22Rv1 (cell line): ENCODE measurements at regions not wholly inside any gene's neighbourhood (a gene's known extent, or its start where the extent isn't known, plus 50 kb on each side); places are given as distances from the start of the nearest gene placed in this dataset.

Experiments
- H3K27ac ChIP-seq: fragments of 450-650 bp; 2 replicates; pipeline ENCODE4 v1.5.1; 2017
- CTCF ChIP-seq: fragments of 450-650 bp; IDR thresholded peaks from 2 replicates; pipeline ENCODE4 v1.5.1; 2017; ENCODE audit warnings: mild to moderate bottlenecking
- ZFX ChIP-seq: fragments of 450-650 bp; IDR thresholded peaks from 2 replicates; pipeline ENCODE4 v1.6.1; 2017; ENCODE audit warnings: antibody characterized with exemption, borderline replicate concordance

GRCh38 chr6:21891080-21891479 is 297.5 kb downstream of the SOX4 start:
- no peak for TF ChIP-seq CTCF
- TF ChIP-seq ZFX: no peak
- H3K27ac ChIP-seq: no peak overlapping the region

GRCh38 chr6:21893793-21894192 is 300.2 kb downstream of the SOX4 start:
- TF ChIP-seq ZFX (no peak), CTCF (no peak)
- no peak overlapping the region for H3K27ac ChIP-seq

- H3K27ac ChIP-seq: no peak overlapping the region
- no peak for TF ChIP-seq ZFX
Measured at GRCh38 chr6:21895555-21895954, 302.0 kb downstream of the SOX4 start.

- TF ChIP-seq CTCF: no peak
- no peak for TF ChIP-seq ZFX
- H3K27ac ChIP-seq: no peak overlapping the region
Measured at GRCh38 chr6:21898107-21898796, 304.7 kb downstream of the SOX4 start.

GRCh38 chr6:21899708-21900107 is 306.2 kb downstream of the SOX4 start:
- no peak overlapping the region for H3K27ac ChIP-seq
- TF ChIP-seq ZFX: no peak

- no peak for TF ChIP-seq CTCF
- TF ChIP-seq ZFX: no peak
Measured at GRCh38 chr6:21900730-21901129, 307.2 kb downstream of the SOX4 start.

GRCh38 chr6:21902628-21903169 is 309.1 kb downstream of the SOX4 start:
- TF ChIP-seq ZFX: no peak
- TF ChIP-seq CTCF: no peak

More at GRCh38 chr6:21900730-21901129, 307.2 kb downstream of the SOX4 start:
- no peak overlapping the region for H3K27ac ChIP-seq

GRCh38 chr6:21905531-21905930 is 312.0 kb downstream of the SOX4 start:
- TF ChIP-seq ZFX: no peak
- TF ChIP-seq CTCF: no peak
- H3K27ac ChIP-seq: no peak overlapping the region

More at GRCh38 chr6:21902628-21903169, 309.1 kb downstream of the SOX4 start:
- H3K27ac ChIP-seq: no peak overlapping the region
